Activated CD8-positive, alpha-beta memory T cell treated with anti-CD3 and anti-CD28 coated beads, Interleukin-2, amount 50 U/mL, for 1 hour (primary cell): ENCODE measurements at regions not wholly inside any gene's neighbourhood (a gene's known extent, or its start where the extent isn't known, plus 50 kb on each side); places are given as distances from the start of the nearest gene placed in this dataset.

Source experiments
- DNase-seq: peaks from one replicate; pipeline ENCODE4 v3.0.0-alpha.2; 2020; ENCODE audit errors: extremely low read depth

DNA sequence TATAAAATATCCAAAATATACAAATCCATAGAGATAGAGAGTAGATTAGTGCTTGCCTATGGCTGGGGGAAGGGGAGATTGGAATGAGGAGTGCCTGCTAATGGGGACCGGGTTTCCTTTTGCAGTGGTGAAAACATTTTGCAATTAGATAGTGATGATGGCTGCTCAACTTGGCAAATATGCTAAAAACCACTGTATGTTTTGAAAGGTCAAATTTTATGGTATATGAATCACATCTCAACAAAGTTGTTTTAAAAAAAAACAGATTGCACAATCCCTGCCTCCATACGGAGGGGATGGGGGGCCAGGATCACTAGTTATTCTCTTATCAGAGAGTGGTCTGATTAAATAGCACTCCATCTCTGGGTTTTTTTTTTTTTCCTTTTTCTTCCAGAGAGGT lies 76.9 kb upstream of the RIPOR2 start:
- DNase-seq = no peak

- no peak for DNase-seq
Measured at GRCh38 chr6:25013246-25013645, 77.5 kb upstream of the RIPOR2 start.

- no peak for DNase-seq
Measured at GRCh38 chr6:25014369-25014768, 78.6 kb upstream of the RIPOR2 start.

- no peak for DNase-seq
Measured at GRCh38 chr6:25014791-25015560, 79.2 kb upstream of the RIPOR2 start.

- DNase-seq = no peak
Measured at GRCh38 chr6:25016014-25016720, 80.4 kb upstream of the RIPOR2 start.

GRCh38 chr6:25017486-25017885 lies 81.7 kb upstream of the RIPOR2 start:
- no peak for DNase-seq

DNA sequence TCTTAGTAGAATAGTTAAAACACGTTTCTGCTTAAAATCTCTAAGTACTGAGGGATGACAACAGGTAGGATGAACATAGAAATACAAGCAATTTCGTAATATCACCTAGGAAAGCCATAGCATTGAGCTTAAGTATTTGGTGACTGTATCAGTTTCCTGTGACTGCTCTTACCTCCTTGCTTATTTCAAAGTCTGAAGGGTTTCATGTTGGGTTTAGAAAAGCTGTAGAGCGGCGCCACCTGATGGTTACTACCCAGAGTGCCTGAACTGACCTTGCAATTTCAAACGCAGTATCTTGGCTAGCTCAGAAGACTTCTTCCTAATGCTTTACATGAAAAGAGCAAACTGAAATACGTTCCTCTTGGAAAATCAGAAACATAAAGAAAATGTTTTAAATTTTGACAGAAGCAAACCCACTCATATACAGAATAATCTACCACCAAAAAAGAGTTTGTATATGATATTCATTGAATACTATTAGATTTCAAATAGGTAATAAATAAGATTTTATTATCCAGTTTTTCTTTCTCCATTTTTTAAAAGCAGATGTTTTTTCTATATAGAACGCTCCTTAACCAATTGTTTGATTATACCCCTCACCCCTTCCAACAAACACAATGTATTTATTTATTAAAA lies 82.3 kb upstream of the RIPOR2 start:
- DNase-seq = peak; percentile 71

DNA sequence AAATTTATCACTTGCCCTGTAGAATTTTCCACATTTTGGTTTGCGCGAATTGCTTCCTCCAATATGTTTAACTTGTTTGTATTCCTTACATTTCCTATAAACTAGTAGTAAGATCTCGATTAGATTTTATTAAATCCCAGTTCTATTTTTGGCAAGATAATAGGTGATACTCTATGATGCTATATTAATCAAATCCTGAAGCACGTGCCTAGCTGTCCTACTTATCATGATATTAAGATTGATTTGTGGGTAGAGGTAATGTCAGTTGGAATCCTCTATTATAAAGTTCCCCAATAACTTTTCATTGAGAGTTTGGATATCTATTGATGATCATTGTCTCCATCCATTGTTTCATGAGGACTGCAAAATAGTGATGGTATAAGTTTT lies 82.8 kb upstream of the RIPOR2 start:
- no peak for DNase-seq

GRCh38 chr6:25022140-25022553 lies 86.4 kb upstream of the RIPOR2 start:
- no peak for DNase-seq

GRCh38 chr6:25023781-25024180 lies 88.0 kb upstream of the RIPOR2 start:
- DNase-seq = no peak

- no peak for DNase-seq
Measured at GRCh38 chr6:25024821-25025220, 89.1 kb upstream of the RIPOR2 start.

GRCh38 chr6:25025248-25025918 lies 89.6 kb upstream of the RIPOR2 start:
- no peak for DNase-seq

DNA sequence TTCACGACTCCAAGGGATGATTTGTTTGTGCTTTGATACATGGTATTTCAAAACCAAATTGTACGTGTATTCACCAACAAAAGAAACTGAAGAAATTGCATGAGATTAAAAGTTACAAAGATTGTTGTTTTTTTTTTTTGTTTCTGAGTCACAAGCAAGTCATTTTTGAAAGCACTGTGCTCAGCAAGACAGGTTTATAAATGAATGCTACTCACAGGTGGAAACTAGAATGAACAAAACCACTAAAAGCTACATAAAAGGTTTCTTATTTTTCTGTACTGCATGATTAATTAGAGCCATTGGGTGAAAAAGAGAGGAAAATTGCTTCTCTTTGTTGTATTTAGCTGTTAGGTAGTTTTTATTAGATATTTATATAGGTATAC lies 90.2 kb upstream of the RIPOR2 start:
- DNase-seq = no peak

DNA sequence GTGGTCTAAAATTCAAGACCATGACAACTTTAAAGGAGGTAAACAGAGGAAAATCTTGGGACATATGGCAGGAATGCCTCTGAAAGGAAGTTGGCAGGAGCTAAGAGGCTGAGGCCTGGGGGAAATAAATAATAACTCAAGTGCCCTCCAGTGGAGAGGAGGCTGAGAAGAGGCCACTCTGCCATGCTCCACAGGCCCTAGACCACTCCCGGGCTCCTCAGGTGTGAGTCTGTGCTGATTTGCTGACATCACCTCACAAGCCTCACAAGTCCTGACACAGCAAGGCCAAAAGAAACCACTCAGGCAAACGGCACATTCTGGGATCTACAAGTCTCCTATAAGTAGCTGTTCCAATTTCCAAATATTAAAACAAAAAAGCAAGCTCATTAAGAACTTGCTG lies 91.0 kb upstream of the RIPOR2 start:
- no peak for DNase-seq

DNA sequence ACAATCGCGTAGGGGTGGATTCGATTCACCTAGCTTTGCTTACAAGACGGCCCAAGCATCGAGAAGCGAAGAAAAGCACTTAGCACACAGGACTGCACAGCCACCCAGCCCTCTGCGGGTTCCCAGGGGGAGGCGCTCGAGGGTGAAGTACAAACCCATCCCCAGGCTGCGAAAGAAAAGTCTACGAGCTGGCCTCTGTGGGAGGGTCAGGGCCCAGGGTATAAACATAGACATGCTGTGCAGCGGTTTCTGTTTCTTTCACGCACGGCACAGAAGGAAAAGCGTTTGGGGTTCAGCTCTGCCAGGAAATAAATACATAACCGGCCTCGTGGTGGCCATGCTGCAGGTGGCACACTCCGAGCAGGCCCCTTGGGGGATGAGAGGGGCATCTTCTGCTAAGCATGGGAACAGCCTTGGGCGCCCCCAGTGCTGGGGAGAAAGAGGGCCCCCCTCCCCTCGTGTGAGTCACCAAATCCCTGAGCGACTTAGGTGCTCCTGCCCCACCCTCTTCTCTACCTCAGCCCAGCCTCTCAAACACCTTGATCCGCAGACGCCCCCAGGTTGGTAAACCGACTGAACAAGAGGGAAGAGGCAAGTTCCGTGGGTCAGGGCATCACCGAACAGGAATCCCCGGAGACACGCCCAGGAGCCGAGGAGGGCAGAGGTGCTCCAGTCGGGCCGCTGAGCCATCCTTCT lies 91.6 kb upstream of the RIPOR2 start:
- DNase-seq = peak; percentile 49

DNA sequence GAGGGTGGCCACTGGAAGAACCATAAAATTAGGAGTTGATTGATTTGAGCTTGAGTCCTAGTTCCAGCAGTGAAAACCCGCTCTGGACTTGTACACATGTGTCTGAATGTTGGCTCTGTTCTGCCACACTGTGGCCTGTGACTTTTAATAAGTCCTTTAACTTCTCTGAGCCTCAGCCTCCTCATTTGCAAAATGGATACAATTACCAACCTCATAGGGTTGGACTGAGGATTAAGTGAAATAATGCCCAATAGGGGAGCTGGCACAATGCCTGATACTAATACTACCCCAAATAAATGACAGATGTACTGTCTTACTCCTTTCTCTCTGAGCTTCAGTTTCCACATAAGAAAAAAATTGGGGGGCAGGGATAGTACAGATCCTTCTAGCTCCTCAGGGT lies 92.6 kb upstream of the RIPOR2 start:
- DNase-seq = no peak

GRCh38 chr6:25032934-25033333 lies 97.2 kb upstream of the RIPOR2 start:
- DNase-seq = no peak

GRCh38 chr6:25034431-25034921 lies 98.7 kb upstream of the RIPOR2 start:
- DNase-seq = no peak

DNA sequence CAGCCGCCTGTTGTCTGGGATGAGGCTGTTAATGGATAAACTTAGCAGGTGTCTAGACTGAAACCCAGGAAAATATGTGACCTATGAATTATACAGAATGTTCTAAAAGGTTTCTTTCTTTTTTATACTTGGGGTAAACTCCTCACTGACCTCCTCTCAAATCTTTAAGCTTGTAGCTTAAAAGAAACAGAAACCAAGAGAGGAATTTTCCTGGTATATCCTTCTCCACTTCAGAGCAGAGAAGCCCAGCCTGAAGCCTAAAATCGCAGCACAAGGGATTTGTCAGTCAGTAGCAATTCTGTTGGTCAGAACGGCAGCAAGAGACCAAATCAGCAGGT lies 99.4 kb upstream of the RIPOR2 start:
- no peak for DNase-seq

DNA sequence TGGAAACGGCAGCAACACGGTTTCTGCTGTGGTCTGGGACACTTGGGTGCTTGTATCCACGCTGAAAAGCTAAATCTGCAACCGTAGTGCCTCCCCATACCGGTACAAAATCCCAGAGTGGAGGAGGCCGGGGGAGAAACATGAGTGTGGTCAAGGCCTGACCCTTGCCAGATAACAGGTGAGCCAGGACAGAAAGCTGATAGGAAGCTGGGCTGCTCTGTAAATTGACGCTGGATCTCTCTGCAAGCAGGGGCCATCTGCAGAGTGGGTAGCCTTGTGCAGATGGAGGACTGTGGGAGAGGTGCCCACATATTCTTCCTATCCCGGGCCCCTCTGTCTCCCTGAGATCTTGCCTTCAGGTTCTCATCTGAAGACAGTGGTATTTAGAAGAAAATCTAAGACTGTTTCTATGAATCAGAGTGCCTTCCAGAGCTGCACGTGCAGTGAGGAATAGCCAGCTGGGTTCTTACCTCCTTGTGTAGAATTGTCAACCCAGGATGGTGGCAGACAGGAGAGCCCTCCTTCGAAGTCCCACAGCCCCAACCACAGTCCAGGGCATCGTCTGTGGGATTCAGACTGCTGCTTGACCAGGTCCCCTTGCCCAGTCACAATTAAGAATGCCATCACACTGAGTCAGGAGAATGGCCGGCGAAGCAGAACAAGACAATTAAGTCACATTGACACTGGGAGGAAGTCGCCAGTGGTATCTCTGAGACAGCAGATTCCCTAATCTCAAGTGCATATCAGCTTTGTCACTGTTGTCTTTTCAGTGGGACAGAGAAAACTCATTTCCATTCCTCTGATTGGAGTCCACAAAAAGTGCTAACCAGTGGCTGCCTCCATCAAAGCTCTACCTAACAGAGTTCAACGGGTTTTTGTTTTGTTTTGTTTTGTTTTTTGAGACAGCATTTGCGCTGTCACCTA lies 100.0 kb upstream of the RIPOR2 start:
- no peak for DNase-seq

DNA sequence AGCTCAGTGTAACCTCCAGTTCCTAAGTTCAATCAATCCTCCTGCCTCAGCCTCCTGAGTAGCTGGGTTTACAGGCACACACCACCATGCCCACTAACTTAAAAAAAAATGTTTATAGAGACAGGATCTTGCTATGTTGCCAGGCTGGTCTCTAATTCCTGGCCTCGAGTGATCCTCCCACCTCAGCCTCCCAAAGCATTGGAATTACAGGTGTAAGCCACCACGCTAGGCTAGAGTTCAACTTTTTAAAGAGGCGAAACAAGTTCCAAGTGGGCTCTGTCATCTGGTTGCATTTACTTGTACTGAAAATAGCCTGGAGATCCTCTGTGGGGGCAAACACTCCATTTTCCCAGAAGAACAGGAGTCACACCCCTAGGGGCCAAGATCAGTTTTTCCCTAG lies 100.7 kb upstream of the RIPOR2 start:
- no peak for DNase-seq
